CD1c-positive myeloid dendritic cell (primary cell): ENCODE measurements at regions not wholly inside any gene's neighbourhood (a gene's known extent, or its start where the extent isn't known, plus 50 kb on each side); places are given as distances from the start of the nearest gene placed in this dataset.
A peak's percentile ranks its signal among the peaks of the same experiment; 100 is the strongest.

Experiments used
- DNase-seq: peaks from one replicate; pipeline ENCODE4 v3.0.0-alpha.2; 2016; ENCODE audit errors: extremely low spot score

DNA sequence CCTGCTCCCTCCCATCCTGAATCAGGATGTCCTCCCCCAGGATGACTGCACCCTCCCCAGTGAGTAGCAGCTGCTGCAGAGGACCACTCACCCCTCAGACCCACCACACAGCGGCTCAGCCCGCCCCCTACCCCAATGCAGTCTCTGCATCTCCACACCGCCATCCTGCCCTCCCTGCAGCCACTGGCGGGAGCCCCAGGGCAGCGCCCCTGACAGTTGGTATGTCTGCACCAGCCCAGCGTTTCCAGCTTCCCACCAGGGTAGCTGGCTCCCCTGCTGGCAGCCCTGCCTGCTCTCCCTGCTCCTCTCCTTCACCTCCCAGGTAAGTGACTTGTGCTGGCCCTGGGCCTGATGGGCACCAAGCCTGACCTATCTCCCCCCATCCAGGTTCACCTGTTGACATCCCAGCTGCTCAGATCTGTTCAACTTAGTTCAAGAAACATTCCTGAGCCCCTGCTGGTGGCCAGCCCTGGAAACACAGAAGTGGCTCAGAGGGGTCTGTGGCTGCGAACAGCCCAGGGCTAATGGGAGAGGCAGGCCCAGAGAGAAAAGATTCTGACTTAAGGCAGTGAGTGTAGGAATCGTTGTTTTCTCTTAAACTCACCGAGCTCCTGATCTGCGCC lies 117.7 kb upstream of the RAB6C start:
- DNase-seq = no peak

DNA sequence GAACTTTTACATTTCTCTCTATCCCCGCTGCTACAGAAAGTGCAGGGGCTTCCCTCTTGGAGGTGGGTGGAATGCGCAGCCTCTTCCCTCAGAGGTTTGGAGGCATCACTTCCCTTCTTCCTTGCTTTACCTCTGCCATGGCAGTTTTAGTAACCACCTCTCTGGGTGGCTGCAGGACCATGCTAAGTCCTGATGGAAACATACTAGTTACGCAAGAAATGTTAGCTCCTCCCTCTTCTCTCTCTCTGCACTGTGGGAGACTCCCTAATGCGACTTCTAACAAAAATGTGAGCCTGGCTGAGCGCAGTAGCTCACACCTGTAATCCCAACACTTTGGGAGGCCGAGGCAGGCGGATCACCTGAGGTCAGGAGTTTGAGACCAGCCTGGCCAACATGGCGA lies 116.8 kb upstream of the RAB6C start:
- DNase-seq = no peak

DNA sequence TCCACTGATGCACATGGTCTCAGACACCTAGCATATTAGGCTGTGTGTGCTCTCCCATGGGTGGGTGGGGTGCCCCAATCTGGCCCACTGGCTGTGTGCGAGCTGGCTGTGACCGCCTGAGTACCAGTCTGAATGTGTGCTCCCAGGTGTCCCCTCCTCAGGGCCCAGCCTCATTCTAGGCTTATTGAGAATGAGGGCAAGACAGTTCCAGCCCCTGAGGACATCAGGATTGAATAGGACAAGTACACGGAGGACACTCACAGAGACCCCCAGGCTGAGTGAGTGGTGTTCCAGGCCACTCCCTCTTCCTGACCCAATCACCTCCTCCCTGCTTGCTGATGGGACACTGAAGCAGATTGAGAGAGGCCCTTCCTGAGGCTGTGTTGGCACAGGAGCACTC lies 116.1 kb upstream of the RAB6C start:
- DNase-seq = no peak

DNA sequence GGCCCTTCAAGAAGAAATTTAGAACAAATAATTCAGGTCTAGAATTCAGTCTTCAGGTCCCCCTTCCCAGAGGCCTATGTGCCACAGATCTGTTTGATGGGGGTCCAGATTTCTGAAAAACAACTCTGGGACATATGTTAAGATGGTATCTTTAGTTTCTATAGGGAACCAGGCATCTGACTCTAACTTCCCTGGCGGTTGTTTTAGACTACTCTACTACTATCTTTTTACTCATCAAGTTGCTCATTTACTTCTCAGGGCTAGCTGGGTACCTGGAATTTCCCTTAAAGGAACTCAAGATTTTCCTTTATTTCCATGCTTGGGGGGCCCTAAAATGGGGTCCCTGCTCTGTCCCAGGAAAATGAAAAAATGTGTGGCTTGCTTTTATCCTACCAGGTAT lies 114.7 kb upstream of the RAB6C start:
- no peak for DNase-seq

DNA sequence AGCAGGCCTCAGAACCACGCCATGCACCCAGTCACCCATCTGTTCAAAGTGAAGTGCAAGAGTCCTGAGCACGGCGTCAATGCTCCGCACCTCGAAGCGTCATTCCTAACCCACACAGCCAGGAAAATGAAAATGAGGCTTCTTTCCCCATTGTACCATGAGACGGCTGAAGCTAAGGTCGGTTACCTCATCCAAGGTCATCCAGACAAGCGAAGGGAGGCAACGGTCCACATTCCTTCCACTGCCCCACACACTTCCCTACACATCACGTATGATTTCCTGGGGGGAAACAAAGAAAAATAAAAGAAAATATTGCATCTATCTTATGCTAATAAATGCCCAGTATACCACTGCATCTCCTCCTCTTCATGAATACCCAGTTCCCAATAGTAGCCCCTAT lies 113.5 kb upstream of the RAB6C start:
- no peak for DNase-seq

DNA sequence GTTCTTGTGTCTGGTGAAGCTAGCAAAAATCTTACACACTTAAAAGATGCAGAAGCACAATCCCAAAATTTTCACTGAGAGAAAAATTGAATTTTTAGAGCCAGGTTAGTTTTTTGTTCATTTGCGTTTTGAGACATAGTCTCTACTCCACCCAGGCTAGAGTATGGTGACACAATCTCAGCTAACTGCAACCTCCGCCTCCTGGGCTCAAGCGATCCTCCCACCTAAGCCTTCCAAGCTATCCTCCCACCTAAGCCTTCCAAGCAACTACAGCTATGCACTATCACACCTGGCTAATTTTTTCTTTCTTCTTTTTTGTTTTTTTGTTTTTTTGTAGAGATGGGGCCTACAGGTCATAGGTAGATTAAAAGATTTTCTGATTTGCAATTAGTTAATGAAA lies 113.1 kb upstream of the RAB6C start:
- DNase-seq = no peak

DNA sequence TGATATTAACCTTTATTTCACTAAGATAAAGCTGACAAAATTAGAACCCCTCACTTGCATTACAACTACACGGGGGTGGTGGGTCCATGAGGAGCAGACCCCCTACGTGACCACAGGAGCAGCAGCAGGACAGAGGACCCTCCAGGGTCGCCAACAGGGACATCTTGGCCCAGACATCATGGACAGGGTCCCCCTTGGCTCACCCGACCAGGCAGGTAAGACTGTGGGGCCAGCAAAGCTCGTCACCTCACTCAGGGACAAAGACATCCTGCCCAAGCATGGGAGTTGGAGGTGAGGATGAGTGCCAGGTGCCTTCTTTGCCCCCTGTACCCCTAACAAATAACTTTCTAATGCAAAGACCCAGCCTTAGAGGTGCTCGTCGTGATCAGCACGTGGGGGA lies 111.3 kb upstream of the RAB6C start:
- no peak for DNase-seq

DNA sequence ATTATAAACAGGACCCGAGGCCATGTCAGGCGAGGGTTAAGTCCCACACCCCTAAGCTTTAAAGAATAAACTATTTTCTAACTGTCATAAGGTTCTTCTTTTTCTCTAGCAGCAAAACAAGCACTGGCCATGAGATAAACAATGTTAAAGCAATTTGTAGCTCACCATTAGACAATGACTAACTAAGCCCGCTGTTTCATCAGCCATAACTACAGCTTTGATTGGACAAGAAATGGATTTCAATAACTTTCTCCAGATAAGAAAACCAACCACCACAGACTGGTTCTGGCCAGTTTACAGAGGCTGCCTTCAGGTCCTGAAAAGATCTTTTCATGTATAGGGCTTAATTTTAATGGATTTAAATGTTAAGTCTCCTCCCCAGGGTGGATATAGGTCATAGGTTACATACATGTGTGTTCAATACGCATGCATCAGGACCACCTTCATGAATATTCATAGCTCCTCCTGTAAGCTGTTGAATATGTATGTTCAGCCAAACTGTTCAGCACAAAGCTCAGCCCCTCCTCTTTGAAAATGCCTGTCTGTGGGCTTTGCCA lies 108.7 kb upstream of the RAB6C start:
- no peak for DNase-seq

DNA sequence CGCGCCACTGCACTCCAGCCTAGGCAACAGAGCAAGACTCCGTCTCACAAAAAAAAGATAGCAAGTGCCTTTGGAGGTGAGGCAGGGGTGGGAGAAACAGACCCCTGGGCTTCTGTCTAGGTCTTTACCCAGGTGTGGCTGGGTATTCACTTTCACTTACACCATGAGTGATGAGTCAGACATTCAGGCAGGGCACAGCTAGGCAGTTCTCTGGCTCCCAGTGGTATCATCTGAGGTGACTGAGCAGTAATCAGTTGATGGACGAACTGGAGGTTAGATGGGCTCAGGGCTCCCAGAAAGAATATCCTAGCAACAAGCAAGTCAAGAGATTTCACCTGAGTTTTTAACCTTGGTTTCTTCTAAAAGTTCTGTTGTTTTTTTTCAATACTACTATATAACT lies 107.0 kb upstream of the RAB6C start:
- no peak for DNase-seq

DNA sequence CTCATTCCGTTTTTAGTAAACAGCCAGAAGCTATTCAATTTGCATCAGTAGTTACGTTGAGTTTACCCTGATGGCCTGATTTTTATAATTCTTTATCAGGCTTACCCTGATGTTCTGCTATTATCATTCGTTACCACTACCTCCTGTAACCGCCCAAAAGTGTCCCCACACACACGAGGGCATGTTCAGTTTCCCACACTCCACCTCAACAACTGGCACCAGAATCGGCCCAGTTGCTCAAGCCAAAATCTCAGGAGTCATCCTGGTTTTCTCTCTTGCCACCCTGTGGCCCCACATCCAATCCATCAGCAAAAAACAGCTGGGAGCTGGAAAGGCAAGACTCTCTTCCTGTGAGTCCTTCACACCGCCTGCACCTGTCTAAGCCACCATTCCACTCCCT lies 102.9 kb upstream of the RAB6C start:
- DNase-seq = no peak

DNA sequence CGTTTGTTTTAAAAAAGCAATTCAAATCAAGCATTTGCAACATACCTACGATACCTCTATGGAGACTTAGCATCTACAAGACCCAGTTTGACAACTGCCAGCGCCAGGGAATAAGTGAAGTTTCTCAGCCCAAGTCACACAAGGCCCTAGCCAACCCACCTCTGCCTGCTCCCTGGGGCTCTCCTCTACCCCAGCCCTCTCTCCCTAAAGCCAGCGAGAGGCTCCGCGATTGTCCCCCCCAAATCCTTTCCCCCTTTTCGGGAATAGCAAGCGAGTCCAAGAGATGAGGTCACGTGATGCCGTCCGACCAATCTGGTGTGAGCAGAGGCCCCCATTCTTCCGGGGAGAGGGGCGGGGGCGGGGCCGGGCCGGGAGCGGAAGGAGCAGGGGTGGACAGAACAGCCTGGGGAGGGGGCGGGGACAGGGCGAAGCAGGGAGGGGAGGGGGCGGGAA lies 102.2 kb upstream of the RAB6C start:
- peak; percentile 80 for DNase-seq

DNA sequence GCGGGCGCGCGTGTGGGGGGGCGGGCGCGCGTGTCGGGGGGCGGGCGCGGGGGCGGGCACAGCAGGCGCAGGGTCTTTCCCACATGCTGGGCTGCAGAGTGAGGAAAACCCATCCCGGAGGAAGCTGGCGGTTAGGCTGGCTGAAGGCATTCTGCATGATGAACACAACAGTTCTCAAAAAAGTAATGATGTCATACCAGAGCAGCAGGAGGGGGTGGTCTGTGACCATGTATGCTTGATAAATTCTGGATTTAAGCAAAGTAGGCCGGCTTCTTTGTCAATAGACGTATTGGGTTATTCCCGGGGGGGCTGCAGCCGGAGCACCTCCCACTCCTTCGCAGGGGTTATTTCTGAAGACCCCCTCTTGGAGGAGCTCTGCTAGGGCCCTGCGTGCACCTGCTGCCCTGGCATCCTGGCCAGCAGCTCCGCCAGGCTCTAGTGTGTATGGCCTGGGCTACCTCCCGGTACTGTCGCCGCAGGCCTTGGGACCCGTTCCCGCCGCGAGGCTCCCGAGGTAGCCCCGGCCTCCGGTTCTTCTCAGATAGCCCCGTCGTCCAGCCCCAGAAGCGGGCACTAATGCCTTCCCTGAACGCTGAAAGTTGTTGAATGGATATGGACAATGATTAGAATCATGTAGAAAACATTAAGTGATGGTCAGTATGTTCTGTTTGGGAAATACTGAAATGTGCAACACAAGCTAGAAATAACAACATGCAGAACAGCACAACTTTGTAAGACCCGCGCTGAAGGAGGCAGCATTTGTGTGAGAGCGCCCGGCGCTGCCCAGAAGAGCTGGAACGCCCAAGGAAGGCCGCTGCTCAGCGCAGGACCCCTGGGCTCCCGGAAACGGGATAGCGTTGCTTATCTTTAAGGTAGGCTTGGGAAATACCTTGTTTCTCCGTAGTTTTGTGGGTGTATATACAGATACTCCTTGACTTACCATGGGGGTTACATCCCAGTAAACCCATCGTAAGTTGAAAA lies 101.4 kb upstream of the RAB6C start:
- peak; percentile 33 for DNase-seq

DNA sequence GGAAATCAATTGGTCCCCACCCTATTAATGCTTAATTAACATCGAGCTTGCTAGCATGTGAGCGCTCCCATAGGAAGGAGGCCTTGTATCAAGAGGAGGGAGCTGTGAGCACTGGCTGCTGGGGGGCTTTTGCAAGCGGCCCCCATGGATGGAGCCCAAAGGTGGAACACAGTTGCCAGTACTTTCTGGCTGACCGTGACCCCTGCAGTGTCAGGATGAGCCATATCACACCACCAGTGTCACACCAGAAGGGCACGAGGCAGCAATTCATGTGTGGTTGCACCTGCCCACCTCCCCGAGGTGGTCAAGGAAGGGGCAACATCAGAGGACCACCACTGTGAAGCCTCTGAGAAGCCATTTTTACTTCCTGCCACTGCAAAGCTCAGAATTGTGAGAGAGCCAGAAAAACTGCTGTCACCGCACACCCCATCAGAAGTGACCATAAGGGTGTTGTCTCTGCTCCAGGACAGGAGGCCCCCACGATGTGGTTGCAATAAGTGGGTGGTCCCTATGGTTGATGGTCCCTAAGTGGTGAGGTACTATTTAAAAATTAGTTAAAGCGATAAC lies 99.8 kb upstream of the RAB6C start:
- no peak for DNase-seq

DNA sequence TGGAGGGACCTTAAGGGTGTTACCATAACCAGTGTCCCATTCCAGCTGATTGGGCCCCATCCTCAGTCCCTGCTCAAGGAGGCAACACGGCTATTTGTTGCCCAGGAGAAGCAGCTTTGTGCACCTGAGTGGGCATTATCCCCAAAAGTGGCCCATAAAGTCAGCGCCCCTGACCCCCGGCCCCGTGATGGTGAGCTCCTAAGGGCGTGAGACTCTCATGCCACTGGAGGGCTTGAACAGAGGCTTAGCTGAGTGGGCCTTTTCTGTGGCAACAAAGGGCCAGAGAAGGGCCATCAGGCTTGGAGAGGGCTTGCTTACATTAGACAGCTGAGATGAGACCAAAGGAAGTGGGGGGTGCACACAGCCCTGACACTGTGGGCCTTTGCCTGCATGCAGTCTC lies 99.2 kb upstream of the RAB6C start:
- DNase-seq = no peak

DNA sequence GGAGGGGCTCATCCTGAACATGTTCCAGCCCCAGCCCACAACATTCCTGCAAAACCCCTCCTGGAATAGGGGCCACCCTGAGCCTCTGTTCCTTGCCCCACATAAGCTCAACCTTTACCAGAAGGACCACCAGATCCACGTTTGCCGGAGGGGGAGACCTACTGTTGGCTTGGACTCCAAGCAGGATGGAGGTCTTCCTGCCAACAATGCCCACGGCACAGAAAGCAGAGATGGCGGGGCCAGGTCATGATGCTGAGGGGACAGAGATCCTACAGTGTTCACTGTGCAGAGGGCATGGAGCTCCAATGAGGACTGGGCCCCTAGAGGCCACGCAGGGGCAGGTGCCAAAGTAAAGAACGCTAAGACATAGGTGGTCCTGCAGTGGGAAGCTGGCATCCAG lies 98.5 kb upstream of the RAB6C start:
- DNase-seq = no peak

DNA sequence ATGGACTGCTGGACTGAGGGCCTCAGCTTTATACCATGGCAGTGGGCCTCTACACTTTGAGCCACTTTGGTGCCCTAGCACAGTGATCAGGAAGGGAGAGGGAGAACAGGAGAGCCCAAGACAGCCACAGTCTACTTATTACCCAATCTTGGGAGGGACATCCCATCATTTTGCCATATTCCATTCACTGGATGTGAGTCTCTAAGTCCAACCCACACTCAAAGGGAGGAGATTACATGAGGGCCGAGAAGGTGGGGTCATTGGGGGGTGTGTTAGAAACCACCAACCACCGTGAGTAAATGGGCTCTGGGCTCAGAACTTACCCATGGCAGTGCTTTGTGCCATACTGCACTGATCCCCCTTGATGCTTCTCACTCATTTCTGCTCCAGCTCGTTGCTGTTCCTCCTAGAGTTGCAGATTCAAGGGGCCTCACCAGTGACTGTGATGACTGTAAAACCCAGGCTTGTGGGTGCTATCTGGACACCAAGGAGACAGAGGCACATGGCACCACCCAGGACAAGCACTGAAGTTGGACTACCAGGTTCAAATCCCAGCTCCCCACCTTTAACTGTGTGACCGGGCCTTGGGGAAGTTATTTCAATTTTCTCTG lies 97.6 kb upstream of the RAB6C start:
- DNase-seq = no peak

DNA sequence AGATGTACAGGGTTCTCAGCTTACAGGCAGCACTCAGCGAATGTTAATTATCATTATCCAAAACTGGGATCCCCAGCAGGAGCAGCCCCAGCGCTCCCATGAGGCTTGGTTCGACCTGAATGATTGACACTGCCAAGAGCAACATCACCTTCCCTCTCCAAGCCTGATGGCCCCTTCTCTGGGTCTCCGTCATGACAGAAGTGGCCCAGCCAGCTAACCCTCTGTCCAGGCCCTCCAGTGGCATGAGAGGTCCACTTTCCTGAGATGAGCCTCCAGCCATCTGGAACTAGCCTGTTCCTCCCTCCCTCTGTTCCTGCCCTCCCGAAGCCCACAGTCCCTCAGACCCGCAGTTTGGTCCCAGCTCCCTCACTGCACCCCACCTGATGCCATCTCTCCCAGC lies 97.0 kb upstream of the RAB6C start:
- DNase-seq = no peak

DNA sequence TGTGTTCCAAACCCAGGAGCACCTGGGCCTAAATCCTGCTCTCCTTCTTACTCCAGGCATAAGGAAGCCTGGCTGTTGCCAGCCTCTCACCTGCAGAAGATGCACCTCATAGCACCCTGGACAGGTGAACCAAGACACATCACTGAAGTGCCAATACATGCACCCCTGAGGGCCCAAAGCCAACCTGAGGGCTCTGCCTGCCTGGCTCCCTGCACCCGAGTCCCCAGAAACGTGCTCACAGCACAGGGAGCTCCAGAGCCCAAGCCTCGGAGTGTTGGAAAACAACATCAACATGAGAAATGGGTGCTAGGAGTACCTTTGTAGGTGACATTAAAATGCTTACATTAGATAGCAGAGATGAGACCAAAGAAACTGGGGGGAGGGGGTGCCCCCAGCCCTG lies 96.3 kb upstream of the RAB6C start:
- DNase-seq = no peak

DNA sequence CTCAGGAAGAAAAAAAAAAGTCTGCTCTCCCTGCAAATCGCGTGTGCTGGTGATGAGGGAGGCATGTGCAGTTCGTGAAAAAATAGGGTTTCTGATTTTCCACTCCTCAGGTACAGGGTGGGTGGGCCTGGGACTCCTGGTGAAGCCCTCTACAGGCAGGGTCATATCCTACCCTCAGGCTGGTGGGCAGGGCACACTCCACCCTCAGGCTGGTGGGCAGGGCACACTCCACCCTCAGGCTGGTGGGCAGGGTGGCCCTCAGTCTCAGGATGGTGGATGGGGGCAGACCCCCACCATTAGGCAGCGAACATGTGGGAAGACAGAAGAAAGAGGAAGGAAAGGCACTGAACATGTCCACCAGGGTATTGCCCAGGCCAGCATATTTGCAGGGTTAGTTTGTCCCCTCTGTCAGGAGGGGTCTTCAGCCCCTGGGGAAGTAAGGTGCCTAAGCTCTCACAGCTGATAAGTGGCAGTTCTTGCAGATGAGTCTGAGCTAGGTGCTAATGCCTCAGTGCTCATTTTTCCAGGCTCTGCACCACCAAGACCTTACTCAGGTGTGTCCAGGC lies 95.2 kb upstream of the RAB6C start:
- DNase-seq = no peak

DNA sequence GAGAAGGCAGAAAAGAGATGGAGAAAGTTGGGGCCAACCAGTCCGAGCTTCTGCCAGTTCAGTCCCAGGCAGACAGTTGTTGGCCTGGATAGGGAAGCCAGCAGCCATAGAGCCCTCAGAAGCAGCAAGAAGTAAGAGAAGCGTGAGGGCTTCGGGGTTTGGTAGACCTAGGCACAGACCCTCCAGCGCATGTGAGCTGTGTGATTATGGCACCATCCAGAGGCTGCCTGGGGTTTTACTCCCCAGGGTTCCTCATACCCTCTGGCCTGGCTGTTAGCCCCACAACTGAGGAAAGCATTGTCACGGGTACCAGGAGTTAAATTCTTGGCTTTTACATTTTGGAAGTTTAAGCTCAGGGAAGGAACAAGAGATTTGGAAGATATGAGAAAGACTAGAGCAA lies 93.7 kb upstream of the RAB6C start:
- DNase-seq = no peak

DNA sequence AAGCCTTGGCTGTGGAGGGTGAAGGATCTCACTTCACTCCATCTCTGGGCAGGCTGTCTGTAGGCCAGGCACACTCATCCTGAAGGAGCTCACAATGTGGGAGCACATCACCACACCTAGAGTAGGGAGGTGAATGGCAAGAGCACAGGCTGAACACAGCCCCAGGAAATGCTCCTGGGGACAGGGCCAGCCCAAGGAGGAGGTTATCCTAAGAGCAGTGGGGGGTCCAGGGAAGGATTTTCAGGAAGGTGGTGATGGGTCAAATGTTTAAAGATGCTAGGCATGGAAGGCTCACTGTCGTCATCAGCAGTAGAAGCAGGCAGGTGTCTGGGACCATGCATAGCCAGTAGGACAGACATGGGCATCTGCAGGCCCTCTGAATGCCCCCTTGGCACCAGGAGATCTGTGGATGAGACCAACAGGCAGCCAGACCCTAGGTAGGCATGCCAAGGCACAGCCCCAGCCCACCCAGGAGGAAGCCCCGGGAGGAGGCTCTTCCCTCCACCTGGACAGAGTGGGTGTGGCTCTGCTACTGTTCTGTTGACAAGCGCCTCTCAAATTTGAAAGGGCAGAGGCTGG lies 91.7 kb upstream of the RAB6C start:
- no peak for DNase-seq

DNA sequence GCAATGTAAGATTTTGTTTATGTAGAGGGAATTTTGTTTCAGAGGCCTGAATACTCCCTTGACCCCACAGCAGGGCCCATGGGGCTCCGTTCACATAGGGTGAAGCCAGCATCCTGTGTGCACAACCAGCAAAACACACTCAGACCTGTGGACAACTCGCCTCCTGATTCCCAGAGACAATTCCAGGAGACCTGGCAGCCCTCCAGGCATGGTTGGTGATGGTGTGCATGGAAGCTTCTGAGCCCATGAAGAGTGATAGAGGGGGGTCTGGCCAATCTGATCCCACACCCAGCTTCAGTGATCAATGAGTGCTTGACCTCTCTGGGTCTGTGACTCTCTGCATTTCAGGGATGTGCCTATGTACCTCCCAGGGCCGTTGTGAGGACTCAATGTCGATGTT lies 91.0 kb upstream of the RAB6C start:
- DNase-seq = no peak
